Adipocyte (in vitro differentiated cells): ENCODE measurements at regions not wholly inside any gene's neighbourhood (a gene's known extent, or its start where the extent isn't known, plus 50 kb on each side); places are given as distances from the start of the nearest gene placed in this dataset.
A peak's percentile ranks its signal among the peaks of the same experiment; 100 is the strongest.
"Not testable (repeated sequence)": the region's sequence is repeated elsewhere in the genome, so short reads cannot be mapped to it uniquely, and the experiment has no call there.

Experiments used
- DNase-seq: peaks from one replicate; pipeline ENCODE4 v3.0.0-alpha.2; 2015; ENCODE audit warnings: low read depth
- H3K27me3 ChIP-seq: replicated peaks from 2 replicates; pipeline ENCODE4 v1.7.0; 2013; ENCODE audit warnings: mild to moderate bottlenecking, low read length, moderate library complexity; ENCODE audit not compliant: control insufficient read depth, insufficient read depth
- H3K36me3 ChIP-seq: 2 replicates; pipeline ENCODE4 v1.7.0; 2013; ENCODE audit warnings: low read length, mild to moderate bottlenecking, moderate library complexity; ENCODE audit not compliant: control insufficient read depth, insufficient read depth, severe bottlenecking
- H3K4me1 ChIP-seq: 2 replicates; pipeline ENCODE4 v1.7.0; 2013; ENCODE audit warnings: mild to moderate bottlenecking, low read length, moderate library complexity; ENCODE audit not compliant: control insufficient read depth, insufficient read depth
- H3K4me3 ChIP-seq: 2 replicates; pipeline ENCODE4 v1.7.0; 2013; ENCODE audit warnings: mild to moderate bottlenecking, low read length, moderate library complexity
- H3K9ac ChIP-seq: 2 replicates; pipeline ENCODE4 v1.7.0; 2013; ENCODE audit warnings: mild to moderate bottlenecking, low read length, moderate library complexity
- H3K9me3 ChIP-seq: 2 replicates; pipeline ENCODE4 v1.7.0; 2013; ENCODE audit warnings: mild to moderate bottlenecking, low read length, moderate library complexity; ENCODE audit not compliant: control insufficient read depth

DNA sequence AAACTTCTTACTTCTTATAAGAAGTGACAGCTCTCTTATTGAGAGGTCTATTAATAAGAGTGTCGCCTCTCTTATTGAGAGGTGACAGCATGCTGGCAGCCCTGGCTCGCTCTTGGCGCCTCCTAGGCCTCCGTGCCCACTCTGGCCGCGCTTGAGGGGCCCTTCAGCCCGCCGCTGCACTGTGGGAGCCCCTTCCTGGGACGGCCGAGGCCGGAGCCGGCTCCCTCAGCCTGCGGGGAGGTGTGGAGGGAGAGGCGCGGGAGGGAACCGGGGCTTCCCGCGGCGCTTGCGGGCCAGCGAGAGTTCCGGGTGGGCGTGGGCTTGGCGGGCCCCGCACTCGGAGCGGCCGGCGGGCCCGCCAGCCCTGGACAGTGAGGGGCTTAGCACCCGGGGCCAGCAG, 554.2 kb upstream of the ACTRT1 start:
- not testable (repeated sequence) for H3K27me3 ChIP-seq, H3K4me1 ChIP-seq, DNase-seq, H3K4me3 ChIP-seq, H3K36me3 ChIP-seq, H3K9ac ChIP-seq, H3K9me3 ChIP-seq

DNA sequence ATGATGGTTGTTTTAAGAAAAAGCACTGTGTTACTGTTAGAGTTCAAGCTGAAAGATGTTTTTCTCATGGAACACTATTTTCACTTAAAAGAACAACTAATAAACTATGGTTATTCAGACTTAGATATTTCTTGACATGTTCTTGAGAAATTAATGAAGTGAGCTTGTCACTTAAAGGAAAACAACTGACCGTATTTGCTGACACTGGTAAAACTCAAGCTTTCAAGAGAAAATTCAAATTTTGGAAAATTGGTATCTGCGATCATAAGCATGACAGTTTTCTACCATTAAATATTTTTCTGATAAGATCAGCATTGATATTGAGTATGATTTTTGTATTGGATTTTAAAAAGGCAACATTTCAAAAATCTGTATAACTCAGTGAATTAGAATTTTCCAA, 549.5 kb upstream of the ACTRT1 start:
- Histone ChIP-seq H3K4me1 (no peaks in the 10 kb centered on the region), H3K36me3 (no peaks in the 10 kb centered on the region), H3K27me3 (no peaks in the 10 kb centered on the region), H3K4me3 (no peak overlapping the region), H3K9ac (no peak overlapping the region), H3K9me3 (no peaks in the 10 kb centered on the region)
- no peak for DNase-seq

GRCh38 chrX:128599632-128600031, 547.4 kb upstream of the ACTRT1 start:
- H3K9me3 ChIP-seq: peaks cover 3% of the 10 kb centered on the region
- no peak overlapping the region for H3K9ac ChIP-seq
- no peak for DNase-seq
- H3K36me3 ChIP-seq: no peaks in the 10 kb centered on the region
- no peaks in the 10 kb centered on the region for H3K4me1 ChIP-seq
- H3K27me3 ChIP-seq: no peaks in the 10 kb centered on the region
- no peak overlapping the region for H3K4me3 ChIP-seq

DNA sequence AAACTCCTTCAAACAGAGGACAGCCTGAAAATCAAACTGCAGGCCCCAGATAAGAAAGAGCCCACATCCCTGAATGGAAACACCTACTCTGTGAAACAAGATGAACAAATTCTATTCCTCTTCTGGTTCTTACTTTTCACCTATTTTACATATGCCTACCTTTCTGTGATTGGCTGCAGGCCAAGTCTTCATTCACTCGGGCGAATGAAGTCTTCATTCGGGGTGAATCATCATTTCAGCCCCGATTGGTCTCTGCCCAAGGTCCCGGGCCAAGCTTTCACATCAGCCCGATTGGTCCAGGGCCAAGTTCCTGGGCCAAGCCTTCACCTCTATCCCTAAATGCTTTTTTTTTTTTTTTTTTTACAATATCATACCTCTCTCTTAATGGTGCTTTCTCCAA, 529.8 kb upstream of the ACTRT1 start:
- H3K4me1 ChIP-seq: no peaks in the 10 kb centered on the region
- no peaks in the 10 kb centered on the region for H3K36me3 ChIP-seq
- H3K9ac ChIP-seq: no peak overlapping the region
- no peaks in the 10 kb centered on the region for H3K27me3 ChIP-seq
- no peak overlapping the region for H3K4me3 ChIP-seq
- H3K9me3 ChIP-seq: no peaks in the 10 kb centered on the region
- no peak for DNase-seq

DNA sequence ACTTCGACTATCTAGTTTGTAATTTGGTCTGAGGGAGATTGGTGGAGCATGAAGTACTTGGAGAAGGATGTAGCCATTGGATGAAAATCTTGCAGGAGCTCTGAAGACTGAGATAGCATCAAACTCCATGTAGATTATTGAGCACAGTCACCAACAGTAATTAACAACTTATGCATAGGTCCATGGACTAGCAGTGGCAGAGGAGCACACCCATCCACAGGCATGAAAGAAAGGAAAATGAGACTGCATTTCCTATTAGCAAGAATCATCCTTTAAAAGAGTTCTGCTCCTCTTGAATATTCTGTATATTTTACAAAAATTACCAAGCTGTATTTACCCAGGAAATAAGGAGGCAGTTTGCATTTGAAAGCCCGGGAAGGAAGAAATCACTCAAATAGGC, 529.4 kb upstream of the ACTRT1 start:
- H3K9ac ChIP-seq: no peak overlapping the region
- peaks cover 2% of the 10 kb centered on the region for H3K9me3 ChIP-seq
- no peak overlapping the region for H3K4me3 ChIP-seq
- no peak for DNase-seq
- no peaks in the 10 kb centered on the region for H3K27me3 ChIP-seq
- H3K4me1 ChIP-seq: no peaks in the 10 kb centered on the region
- no peaks in the 10 kb centered on the region for H3K36me3 ChIP-seq

DNA sequence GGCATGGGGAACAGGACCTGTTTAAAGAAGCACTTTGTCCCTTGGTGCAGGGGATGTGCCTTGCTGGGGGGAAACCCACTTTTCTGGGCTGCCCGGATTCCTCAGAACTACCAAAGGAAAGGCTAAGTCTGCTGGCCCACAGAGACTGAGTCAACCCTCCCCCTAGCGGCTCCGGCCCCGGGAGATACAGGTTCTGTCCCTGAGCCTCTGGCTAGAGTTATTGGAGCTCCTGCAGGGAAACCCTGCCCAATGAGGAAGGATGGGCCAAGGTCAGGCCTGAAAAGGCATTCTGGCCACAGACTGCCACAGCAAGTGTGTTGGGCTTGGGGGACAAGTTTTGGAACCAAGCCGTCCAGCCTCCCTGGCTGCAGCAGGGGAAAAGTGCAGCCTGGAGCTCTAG, 490.9 kb upstream of the ACTRT1 start:
- Histone ChIP-seq H3K9me3 (peaks cover 8% of the 10 kb centered on the region), H3K27me3 (no peaks in the 10 kb centered on the region), H3K4me3 (no peak overlapping the region), H3K4me1 (no peaks in the 10 kb centered on the region), H3K36me3 (no peaks in the 10 kb centered on the region), H3K9ac (no peak overlapping the region)
- no peak for DNase-seq

DNA sequence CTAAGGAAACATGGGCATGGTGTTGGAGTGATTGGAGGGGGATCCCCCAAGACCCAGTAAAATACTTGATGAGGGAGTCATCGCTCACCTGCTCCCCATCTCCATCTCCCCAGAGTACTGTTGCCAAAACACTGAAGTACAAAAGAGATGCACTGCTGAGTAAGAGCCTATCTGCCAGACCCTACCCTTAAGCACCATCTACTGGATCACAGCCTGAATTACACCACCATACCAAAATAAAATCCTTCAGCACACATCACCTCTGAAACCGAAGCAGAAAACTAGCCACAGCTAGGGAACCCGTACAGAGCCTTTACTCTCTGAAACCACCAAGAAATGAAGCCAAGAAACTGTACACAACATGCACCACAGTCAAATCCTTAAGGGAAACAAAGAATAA, 466.3 kb upstream of the ACTRT1 start:
- Histone ChIP-seq H3K36me3 (no peaks in the 10 kb centered on the region), H3K27me3 (peaks cover 10% of the 10 kb centered on the region), H3K9ac (no peak overlapping the region)

GRCh38 chrX:128517691-128518090, 465.5 kb upstream of the ACTRT1 start:
- no peak overlapping the region for H3K4me3 ChIP-seq
- H3K4me1 ChIP-seq: no peaks in the 10 kb centered on the region
- no peaks in the 10 kb centered on the region for H3K36me3 ChIP-seq
- H3K9ac ChIP-seq: no peak overlapping the region
- H3K27me3 ChIP-seq: peaks cover 10% of the 10 kb centered on the region
- no peak for DNase-seq
- peaks cover 2% of the 10 kb centered on the region for H3K9me3 ChIP-seq

More for the DNA sequence above, 466.3 kb upstream of the ACTRT1 start:
- H3K4me1 ChIP-seq: no peaks in the 10 kb centered on the region
- peak; percentile 2 for DNase-seq
- no peak overlapping the region for H3K4me3 ChIP-seq
- peaks cover 6% of the 10 kb centered on the region for H3K9me3 ChIP-seq

DNA sequence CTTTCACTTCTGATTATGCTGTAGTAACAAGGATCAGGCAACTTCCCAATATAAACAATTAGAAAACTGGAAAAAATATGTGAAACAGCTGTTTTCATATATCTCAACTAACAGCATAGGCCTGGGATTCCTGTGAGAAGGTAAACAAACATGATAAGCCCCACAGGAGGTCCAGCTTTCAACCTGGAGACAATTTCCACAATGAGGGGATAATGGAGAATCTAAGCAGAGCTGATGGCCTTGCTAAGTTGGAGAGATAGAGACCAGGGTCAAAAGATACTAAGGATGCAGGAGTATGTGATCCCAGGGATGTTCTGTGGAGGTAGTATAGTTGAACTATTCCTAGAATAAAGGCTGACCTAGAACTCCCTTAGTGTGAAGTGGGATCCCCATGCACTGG, 452.3 kb upstream of the ACTRT1 start:
- Histone ChIP-seq H3K9me3 (no peaks in the 10 kb centered on the region), H3K4me3 (no peak overlapping the region), H3K4me1 (no peaks in the 10 kb centered on the region), H3K27me3 (no peaks in the 10 kb centered on the region), H3K9ac (no peak overlapping the region), H3K36me3 (no peaks in the 10 kb centered on the region)
- DNase-seq: no peak

DNA sequence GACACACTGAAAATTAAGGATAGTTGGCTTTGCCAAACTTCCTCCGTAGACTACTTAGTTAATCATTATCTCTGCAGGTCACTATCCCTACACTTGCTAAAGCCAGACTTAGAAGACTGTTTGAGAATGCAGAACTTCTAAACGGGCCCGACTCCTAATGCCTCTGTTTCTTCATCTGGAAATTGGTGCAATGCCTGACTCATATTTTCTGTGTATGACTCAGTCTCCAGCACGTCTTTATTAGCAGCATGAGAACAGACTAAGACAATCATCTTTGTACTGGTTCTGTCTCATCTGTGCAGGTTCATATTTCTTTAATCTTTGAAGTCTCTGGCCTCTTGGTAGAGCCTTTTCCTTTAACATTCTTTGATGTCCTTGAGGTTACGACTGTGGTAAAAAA, 411.9 kb upstream of the ACTRT1 start:
- Histone ChIP-seq H3K9ac (no peak overlapping the region), H3K4me1 (no peaks in the 10 kb centered on the region), H3K36me3 (no peaks in the 10 kb centered on the region), H3K9me3 (no peaks in the 10 kb centered on the region), H3K4me3 (no peak overlapping the region), H3K27me3 (no peaks in the 10 kb centered on the region)
- no peak for DNase-seq

DNA sequence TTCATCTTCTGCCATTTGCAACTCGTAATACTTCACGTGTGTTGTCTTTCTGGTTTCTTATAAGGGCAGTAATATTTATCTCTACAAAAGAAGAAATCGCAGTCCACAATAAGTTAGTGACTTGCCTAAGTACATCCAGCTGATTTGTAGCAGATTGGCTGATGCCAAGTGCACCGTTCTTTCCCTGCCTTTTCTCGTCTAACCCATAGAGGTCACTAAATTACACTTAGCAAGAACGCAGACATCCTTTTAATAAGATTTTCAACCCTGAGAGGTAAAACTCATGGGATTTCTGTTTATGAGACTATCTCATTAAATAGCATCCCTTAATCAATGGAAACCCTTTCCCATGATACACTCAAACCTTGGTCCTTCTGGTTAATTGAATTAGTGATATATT, 408.6 kb upstream of the ACTRT1 start:
- Histone ChIP-seq H3K4me3 (no peak overlapping the region), H3K4me1 (no peaks in the 10 kb centered on the region), H3K9me3 (no peaks in the 10 kb centered on the region), H3K36me3 (no peaks in the 10 kb centered on the region), H3K27me3 (no peaks in the 10 kb centered on the region), H3K9ac (no peak overlapping the region)
- no peak for DNase-seq

- no peaks in the 10 kb centered on the region for H3K36me3 ChIP-seq
- no peak for DNase-seq
- no peaks in the 10 kb centered on the region for H3K4me1 ChIP-seq
- H3K4me3 ChIP-seq: no peak overlapping the region
- peaks cover 3% of the 10 kb centered on the region for H3K9me3 ChIP-seq
- H3K27me3 ChIP-seq: no peaks in the 10 kb centered on the region
- no peak overlapping the region for H3K9ac ChIP-seq
These were observed 406.7 kb upstream of the ACTRT1 start for GRCh38 chrX:128458888-128459287.
